HepG2 (cell line): ENCODE measurements at regions not wholly inside any gene's neighbourhood (a gene's known extent, or its start where the extent isn't known, plus 50 kb on each side); places are given as distances from the start of the nearest gene placed in this dataset.

Experiments
- ATAC-seq: fragments of 200-7000 bp; cut with Tn5 transposase; 3 replicates; pipeline ENCODE4 v1.9.1; 2020; ENCODE audit warnings: mild to moderate bottlenecking, moderate library complexity
- BruUV-seq: library from RNA; stranded (reverse); fragments of 400-500 nt; replicated peaks from 2 replicates; lab custom pipeline; 2021; lab: Mats Ljungman, UMichigan
- CTCF ChIA-PET: fragments of 300-600 bp; formaldehyde crosslinking; extraction: SDS; loops from one replicate; lab custom pipeline; 2021; ENCODE audit warnings: low total read pairs, inconsistent platforms, low intra/inter-chr PET ratio; lab: Yijun Ruan, JAX
- POLR2A ChIA-PET: fragments of 350-600 bp; sonication (Branson Sonifier 250); formaldehyde crosslinking; loops from one replicate; lab custom pipeline; 2020; ENCODE audit warnings: antibody characterized with exemption, inconsistent platforms; lab: Yijun Ruan, JAX
- DNase-seq: peaks from one replicate; pipeline ENCODE4 v3.0.0-alpha.2; 2015; ENCODE audit warnings: low spot score
- FAIRE-seq: peaks from 3 replicates; lab custom pipeline; 2011; peaks lifted over from hg19 to GRCh38; lab: Jason Lieb, UNC
- H2AFZ ChIP-seq: one replicate; pipeline ENCODE4 v1.6.1; 2011; ENCODE audit warnings: low read length, inconsistent platforms
- H3K27ac ChIP-seq: fragments of 300-600 bp; 3 replicates; pipeline ENCODE4 v1.8.0; 2011; ENCODE audit warnings: mixed run types, mild to moderate bottlenecking, mixed read lengths, low read length, inconsistent platforms; ENCODE audit not compliant: insufficient read depth; ENCODE audit errors: extremely low read length
- H3K27me3 ChIP-seq, 2 experiments: fragments of 200-600 bp in 1 of 2; 2 replicates in 1 of 2; 3 replicates in 1 of 2; pipeline versions ENCODE4 v1.6.0 to v1.8.0; 2011; ENCODE audit warnings: low read length in 2 of 2, mild to moderate bottlenecking in 2 of 2, moderate library complexity in 2 of 2, inconsistent platforms in 1 of 2; ENCODE audit not compliant: insufficient read depth in 2 of 2, control insufficient read depth in 1 of 2
- H3K36me3 ChIP-seq, 2 experiments: fragments of 200-600 bp in 1 of 2; replicated peaks in 1 of 2; 2 replicates in 1 of 2; 3 replicates in 1 of 2; pipeline versions ENCODE4 v1.5.1 to v1.8.0; 2011; ENCODE audit warnings: low read length in 2 of 2, inconsistent platforms in 1 of 2; ENCODE audit not compliant: insufficient read depth in 2 of 2, control insufficient read depth in 1 of 2
- H3K4me1 ChIP-seq: 2 replicates; pipeline ENCODE4 v1.5.1; 2012; ENCODE audit warnings: low read length, inconsistent platforms; ENCODE audit not compliant: insufficient read depth
- H3K4me2 ChIP-seq: 2 replicates; pipeline ENCODE4 v1.6.0; 2011; ENCODE audit warnings: low read depth, low read length, inconsistent platforms
- H3K4me3 ChIP-seq, 3 experiments: fragments of 200-600 bp in 1 of 3; sonication (generic), shearing (Covaris generic) in 1 of 3; replicated peaks in 1 of 3; 2 replicates each; pipeline ENCODE4 v1.5.1; 2011 to 2016; ENCODE audit warnings: low read length in 3 of 3, inconsistent platforms in 2 of 3, low read depth in 2 of 3, mild to moderate bottlenecking in 2 of 3, control low read depth in 1 of 3, mixed read lengths in 1 of 3; ENCODE audit not compliant: insufficient read depth in 1 of 3
- H3K79me2 ChIP-seq: one replicate; pipeline ENCODE4 v1.6.1; 2011; ENCODE audit warnings: low read length, inconsistent platforms; ENCODE audit not compliant: insufficient read depth
- H3K9ac ChIP-seq: 2 replicates; pipeline ENCODE4 v1.6.0; 2011; ENCODE audit warnings: mild to moderate bottlenecking, low read depth, low read length, inconsistent platforms; ENCODE audit not compliant: insufficient read depth
- H3K9me3 ChIP-seq: 2 replicates; pipeline ENCODE4 v1.5.1; 2012; ENCODE audit warnings: mild to moderate bottlenecking, low read length
- H4K20me1 ChIP-seq: 2 replicates; pipeline ENCODE4 v1.6.0; 2011; ENCODE audit warnings: inconsistent platforms, mild to moderate bottlenecking, low read length, moderate library complexity; ENCODE audit not compliant: insufficient read depth
- ATF7 ChIP-seq, 2 experiments: fragments of 450-650 bp in 1 of 2; sonication (generic) in 1 of 2; formaldehyde crosslinking in 1 of 2; IDR thresholded peaks; 2 replicates each; pipeline versions ENCODE4 v1.4.0 to v1.6.1; 2016 to 2020; ENCODE audit warnings: antibody characterized with exemption in 1 of 2, mild to moderate bottlenecking in 1 of 2, missing genetic modification reagents in 1 of 2
- CREB1 ChIP-seq, 2 experiments: fragments of 450-650 bp in 1 of 2; IDR thresholded peaks; 2 replicates each; pipeline ENCODE4 v1.6.1; 2016 to 2017; ENCODE audit warnings: control low read depth in 1 of 2, mild to moderate bottlenecking in 1 of 2, missing compliant biosample characterization in 1 of 2, missing genetic modification characterization in 1 of 2
- MXD1 ChIP-seq: sonication (generic); formaldehyde crosslinking; IDR thresholded peaks from 2 replicates; pipeline ENCODE4 v1.4.0; 2020; ENCODE audit warnings: mild to moderate bottlenecking, missing genetic modification reagents
- SIX1 ChIP-seq: sonication (generic); formaldehyde crosslinking; IDR thresholded peaks from 2 replicates; pipeline ENCODE4 v1.4.0; 2020; ENCODE audit warnings: missing genetic modification reagents, borderline replicate concordance
- ZNF326 ChIP-seq: sonication (generic); formaldehyde crosslinking; IDR thresholded peaks from 2 replicates; pipeline ENCODE4 v1.4.0; 2020; ENCODE audit warnings: missing genetic modification reagents, borderline replicate concordance
- ZNF781 ChIP-seq: sonication (generic); formaldehyde crosslinking; IDR thresholded peaks from 2 replicates; pipeline ENCODE4 v1.5.1; 2020; ENCODE audit warnings: borderline replicate concordance, mild to moderate bottlenecking, missing genetic modification reagents; ENCODE audit errors: not compliant biosample characterization
- WGBS: methylation state at CpG from one replicate; pipeline ENCODE4 v1.1.6; 2017; ENCODE audit warnings: low lambda C conversion rate; 5-methylcytosine and 5-hydroxymethylcytosine counted together
- in situ Hi-C: cut with HindIII; loops from 2 replicates; pipeline ENCODE4 v1.10.0; 2017; ENCODE audit warnings: low pct_unique_long_range_greater_than_20kb; ENCODE audit not compliant: extremely low pct_ligation_motif_present
- intact Hi-C: fragments of 100-400 bp; cut with micrococcal nuclease; formaldehyde crosslinking; loops from one replicate; pipeline ENCODE4 v1.10.0; 2022; ENCODE audit not compliant: unreplicated experiment

- no peak for TF ChIP-seq MXD1
- no peak for TF ChIP-seq ZNF326
Observed at GRCh38 chr5:36769129-36769770, 107.3 kb upstream of the NIPBL start (continued).

GRCh38 chr5:36770125-36770524, 106.4 kb upstream of the NIPBL start:
- Histone ChIP-seq H3K9ac (no peak overlapping the region), H3K36me3 (no peaks in the 10 kb centered on the region), H3K9me3 (no peaks in the 10 kb centered on the region; the same call in 1 of the 2 replicates), H3K27me3 (no peaks in the 10 kb centered on the region), H3K79me2 (no peaks in the 10 kb centered on the region), H3K4me2 (no peak overlapping the region), H4K20me1 (no peaks in the 10 kb centered on the region), H3K4me3 (no peak overlapping the region), H3K27ac (no peak overlapping the region), H2AFZ (no peak overlapping the region), H3K4me1 (no peaks in the 10 kb centered on the region)
- no peak for DNase-seq
- TF ChIP-seq ZNF781 (CRISPR knock-in tag) (no peak), CREB1 (IDR thresholded peaks at IDR 0.05) (peak; percentile 67), CREB1 (CRISPR knock-in tag; IDR thresholded peaks at IDR 0.05) (no peak), ATF7 (IDR thresholded peaks at IDR 0.05) (peak; percentile 76), ATF7 (CRISPR knock-in tag; IDR thresholded peaks at IDR 0.05) (no peak), SIX1 (CRISPR knock-in tag) (no peak)
- BruUV-seq, result no TSS peak
- no peak for ATAC-seq
- ChIA-PET CTCF (no interaction called here), POLR2A (no interaction called here)
- in situ Hi-C loops, result no loop called here
- FAIRE-seq, result no peak
- intact Hi-C loops, result no loop called here
- WGBS, result 46% methylated on average over 4 of the region's 4 CpGs
